IMR-90 (cell line): ENCODE measurements at regions not wholly inside any gene's neighbourhood (a gene's known extent, or its start where the extent isn't known, plus 50 kb on each side); places are given as distances from the start of the nearest gene placed in this dataset.

ENCODE experiments used
- ATAC-seq: fragments of 200-7000 bp; cut with Tn5 transposase; 2 replicates; pipeline ENCODE4 v1.9.1; 2020; ENCODE audit warnings: low read depth, mild to moderate bottlenecking, moderate library complexity
- BruUV-seq: library from RNA; stranded (reverse); fragments of 400-500 nt; replicated peaks from 2 replicates; lab custom pipeline; 2021; lab: Mats Ljungman, UMichigan
- CTCF ChIA-PET: fragments of 300-600 bp; formaldehyde crosslinking; extraction: SDS; loops from one replicate; lab custom pipeline; 2021; ENCODE audit warnings: antibody characterized with exemption; lab: Yijun Ruan, JAX
- POLR2A ChIA-PET: fragments of 300-600 bp; sonication (Branson Sonifier 250); formaldehyde crosslinking; loops from one replicate; lab custom pipeline; 2022; ENCODE audit warnings: antibody characterized with exemption; ENCODE audit not compliant: unreplicated experiment; lab: Charles Lee
- DNase-seq: peaks from one replicate; pipeline ENCODE4 v3.0.0; 2013
- H2AFZ ChIP-seq: replicated peaks from 2 replicates; pipeline ENCODE3; 2013; ENCODE audit warnings: low read length, mild to moderate bottlenecking; ENCODE audit not compliant: poor library complexity
- H2AK5ac ChIP-seq: 2 replicates; pipeline ENCODE4 v1.6.1; 2013; ENCODE audit warnings: low read depth, low read length, inconsistent platforms
- H2AK9ac ChIP-seq: replicated peaks from 2 replicates; pipeline ENCODE3; 2013; ENCODE audit warnings: mild to moderate bottlenecking, low read depth, low read length, moderate library complexity; ENCODE audit not compliant: poor library complexity
- H2BK120ac ChIP-seq: 2 replicates; pipeline ENCODE4 v1.6.1; 2013; ENCODE audit warnings: low read depth, low read length, inconsistent platforms
- H2BK15ac ChIP-seq: 3 replicates; pipeline ENCODE4 v1.6.1; 2013; ENCODE audit warnings: low read depth, low read length, inconsistent platforms
- H2BK20ac ChIP-seq: 2 replicates; pipeline ENCODE4 v1.6.1; 2013; ENCODE audit warnings: low read depth, mild to moderate bottlenecking, inconsistent platforms, low read length, moderate library complexity
- H2BK5ac ChIP-seq: 2 replicates; pipeline ENCODE4 v1.6.1; 2013; ENCODE audit warnings: mild to moderate bottlenecking, low read depth, low read length, inconsistent platforms; ENCODE audit not compliant: poor library complexity, severe bottlenecking
- H3K14ac ChIP-seq: replicated peaks from 2 replicates; pipeline ENCODE4 v1.6.1; 2013; ENCODE audit warnings: low read depth, low read length, inconsistent platforms
- H3K18ac ChIP-seq: 2 replicates; pipeline ENCODE4 v1.6.1; 2013; ENCODE audit warnings: low read depth, low read length, control low read depth
- H3K23ac ChIP-seq: 2 replicates; pipeline ENCODE4 v1.6.1; 2013; ENCODE audit warnings: low read depth, low read length, inconsistent platforms
- H3K27ac ChIP-seq: 2 replicates; pipeline ENCODE4 v1.5.1; 2013; ENCODE audit warnings: mild to moderate bottlenecking, control low read depth, low read length; ENCODE audit not compliant: insufficient read depth
- H3K27me3 ChIP-seq: 2 replicates; pipeline ENCODE4 v1.6.1; 2013; ENCODE audit warnings: low read length; ENCODE audit not compliant: control insufficient read depth, insufficient read depth
- H3K36me3 ChIP-seq: 2 replicates; pipeline ENCODE4 v1.6.1; 2013; ENCODE audit warnings: low read length, mixed read lengths; ENCODE audit not compliant: control insufficient read depth, insufficient read depth
- H3K4ac ChIP-seq: 2 replicates; pipeline ENCODE4 v1.6.1; 2013; ENCODE audit warnings: low read depth, low read length, inconsistent platforms
- H3K4me1 ChIP-seq: 2 replicates; pipeline ENCODE4 v1.6.1; 2013; ENCODE audit warnings: low read length, mixed read lengths; ENCODE audit not compliant: control insufficient read depth, insufficient read depth
- H3K4me2 ChIP-seq: 2 replicates; pipeline ENCODE4 v1.6.1; 2013; ENCODE audit warnings: low read depth, mild to moderate bottlenecking, control low read depth, low read length, moderate library complexity
- H3K4me3 ChIP-seq: 2 replicates; pipeline ENCODE4 v1.5.1; 2013; ENCODE audit warnings: low read depth, mild to moderate bottlenecking, control low read depth, low read length, moderate library complexity; ENCODE audit not compliant: insufficient read depth
- H3K56ac ChIP-seq: 2 replicates; pipeline ENCODE4 v1.6.1; 2013; ENCODE audit warnings: low read length, inconsistent platforms; ENCODE audit not compliant: insufficient read depth; ENCODE audit errors: extremely low read depth
- H3K79me1 ChIP-seq, 2 experiments: 2 replicates each; pipeline ENCODE4 v1.6.1; 2013; ENCODE audit warnings: low read length in 2 of 2, inconsistent platforms in 1 of 2, low read depth in 1 of 2
- H3K9ac ChIP-seq: 2 replicates; pipeline ENCODE4 v1.6.1; 2013; ENCODE audit warnings: low read depth, low read length, control low read depth
- H3K9me1 ChIP-seq: 2 replicates; pipeline ENCODE4 v1.6.1; 2013; ENCODE audit warnings: low read length, inconsistent platforms; ENCODE audit not compliant: insufficient read depth
- H3K9me3 ChIP-seq: 2 replicates; pipeline ENCODE4 v1.6.1; 2013; ENCODE audit warnings: low read length; ENCODE audit not compliant: control insufficient read depth, insufficient read depth
- H4K20me1 ChIP-seq: 2 replicates; pipeline ENCODE4 v1.6.1; 2013; ENCODE audit warnings: low read length, inconsistent platforms; ENCODE audit not compliant: insufficient read depth
- H4K5ac ChIP-seq: 2 replicates; pipeline ENCODE4 v1.6.1; 2013; ENCODE audit warnings: mild to moderate bottlenecking, low read depth, low read length, control low read depth
- H4K8ac ChIP-seq, 2 experiments: 2 replicates each; pipeline ENCODE4 v1.6.1; 2013; ENCODE audit warnings: low read depth in 2 of 2, low read length in 2 of 2, control low read depth in 1 of 2, inconsistent platforms in 1 of 2
- H4K91ac ChIP-seq: 2 replicates; pipeline ENCODE4 v1.6.1; 2013; ENCODE audit warnings: low read depth, low read length, inconsistent platforms; ENCODE audit not compliant: insufficient read depth
- MAFK ChIP-seq: IDR thresholded peaks from 2 replicates; pipeline ENCODE4 v1.6.1; 2012; ENCODE audit warnings: low read depth, low read length, improper control_type of control experiment
- WGBS, 2 experiments: methylation state at CpG; one replicate each; pipeline versions ENCODE4 v1.1.5 to v1.1.7; 2013; ENCODE audit warnings: missing lambda C conversion rate in 2 of 2; ENCODE audit not compliant: insufficient read length in 1 of 2; ENCODE audit errors: extremely low coverage in 2 of 2; 5-methylcytosine and 5-hydroxymethylcytosine counted together
- dilution Hi-C: fragments of 300-500 bp; cut with HindIII; formaldehyde crosslinking; loops from one replicate; pipeline ENCODE4 v1.14.3; 2018; ENCODE audit warnings: low sequenced_read_pairs; ENCODE audit not compliant: unreplicated experiment
- in situ Hi-C: fragments of 300-500 bp; cut with MboI; formaldehyde crosslinking; loops from 3 replicates; pipeline ENCODE4 v1.14.3; 2019; ENCODE audit warnings: low sequenced_read_pairs, inconsistent platforms, mixed read lengths
- intact Hi-C: fragments of 100-400 bp; cut with micrococcal nuclease; formaldehyde crosslinking; loops from 2 replicates; pipeline ENCODE4 v1.10.0; 2022

- 17% methylated on average over 2 of the region's 4 CpGs; no CpG with 5 or more reads in 1 of the 2 experiments for WGBS, 2 experiments
- Histone ChIP-seq H3K4me1 (no peaks in the 10 kb centered on the region), H2BK20ac (no peak overlapping the region), H4K8ac (no peak overlapping the region), H3K4ac (no peak overlapping the region), H2AFZ (no peak overlapping the region), H3K9me3 (no peaks in the 10 kb centered on the region), H3K56ac (no peak overlapping the region), H4K91ac (no peak overlapping the region), H2BK5ac (no peak overlapping the region), H3K36me3 (no peaks in the 10 kb centered on the region), H4K20me1 (no peaks in the 10 kb centered on the region), H2AK5ac (no peak overlapping the region), H3K14ac (no peak overlapping the region), H3K79me1 (no peaks in the 10 kb centered on the region), H3K4me3 (no peak overlapping the region), H3K27ac (no peak overlapping the region), H2AK9ac (no peak overlapping the region), H4K5ac (no peak overlapping the region), H2BK15ac (no peak overlapping the region), H3K9me1 (no peaks in the 10 kb centered on the region), H3K23ac (no peak overlapping the region), H3K27me3 (peaks cover 57% of the 10 kb centered on the region), H3K18ac (no peak overlapping the region), H2BK120ac (no peak overlapping the region), H3K9ac (no peak overlapping the region), H3K4me2 (no peak overlapping the region)
- no peak for TF ChIP-seq MAFK
- ChIA-PET CTCF (no interaction called here), POLR2A (no interaction called here)
- ATAC-seq (no peak), DNase-seq (no peak)
- no TSS peak for BruUV-seq
- intact Hi-C loops (no loop called here), dilution Hi-C loops (no loop called here), in situ Hi-C loops (no loop called here)
Measured at GRCh38 chr3:127136706-127137105, 56.2 kb upstream of the PRR23E start.
